Bronchial epithelial cell (primary cell): ENCODE measurements at regions not wholly inside any gene's neighbourhood (a gene's known extent, or its start where the extent isn't known, plus 50 kb on each side); places are given as distances from the start of the nearest gene placed in this dataset.
A peak's percentile ranks its signal among the peaks of the same experiment; 100 is the strongest.

ENCODE experiments used
- DNase-seq: peaks from one replicate; pipeline ENCODE4 v3.0.0-alpha.2; 2010; ENCODE audit warnings: low read depth
- FAIRE-seq: peaks from 2 replicates; lab custom pipeline; 2011; peaks lifted over from hg19 to GRCh38; lab: Jason Lieb, UNC
- H3K27me3 ChIP-seq: 2 replicates; pipeline ENCODE4 v1.5.1; 2011; ENCODE audit warnings: low read length; ENCODE audit not compliant: control insufficient read depth, insufficient read depth
- H3K36me3 ChIP-seq: 2 replicates; pipeline ENCODE4 v1.5.1; 2011; ENCODE audit warnings: low read length; ENCODE audit not compliant: control insufficient read depth, insufficient read depth
- H3K4me3 ChIP-seq: 2 replicates; pipeline ENCODE4 v1.5.1; 2011; ENCODE audit warnings: mild to moderate bottlenecking, low read depth, low read length, control low read depth
- CTCF ChIP-seq: IDR thresholded peaks from 2 replicates; pipeline ENCODE4 v1.5.1; 2011; ENCODE audit warnings: mild to moderate bottlenecking, moderate library complexity, low read length, control low read depth, inconsistent platforms; ENCODE audit not compliant: insufficient read depth, severe bottlenecking

DNA sequence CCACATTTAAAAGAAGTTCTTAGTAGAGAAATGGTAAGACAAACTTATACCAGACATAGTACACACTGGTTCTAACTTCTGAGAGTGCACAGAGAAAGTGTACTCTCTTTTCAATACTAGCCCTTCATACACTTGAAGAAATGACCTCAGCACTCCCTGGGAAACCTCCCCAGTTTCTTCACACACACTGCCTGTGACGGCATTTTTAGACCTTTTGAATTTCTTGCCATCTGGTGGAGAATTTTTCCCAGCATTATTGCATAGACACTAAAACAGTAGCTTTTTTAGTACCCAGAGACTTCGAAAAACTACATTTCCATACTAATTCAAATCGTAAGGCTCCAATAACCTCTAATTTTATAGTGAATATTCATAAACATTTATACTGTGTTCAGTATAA lies 341.6 kb upstream of the MAOA start:
- no peak for TF ChIP-seq CTCF
- no peak for DNase-seq
- FAIRE-seq: no peak

GRCh38 chrX:43315622-43316021 lies 340.5 kb upstream of the MAOA start:
- peak; percentile 21 for DNase-seq
- Histone ChIP-seq H3K4me3 (no peak overlapping the region), H3K36me3 (no peaks in the 10 kb centered on the region), H3K27me3 (no peaks in the 10 kb centered on the region)
- no peak for FAIRE-seq
- TF ChIP-seq CTCF: no peak

More for the DNA sequence above, 341.6 kb upstream of the MAOA start:
- H3K27me3 ChIP-seq: no peaks in the 10 kb centered on the region
- H3K36me3 ChIP-seq: no peaks in the 10 kb centered on the region
- no peak overlapping the region for H3K4me3 ChIP-seq

DNA sequence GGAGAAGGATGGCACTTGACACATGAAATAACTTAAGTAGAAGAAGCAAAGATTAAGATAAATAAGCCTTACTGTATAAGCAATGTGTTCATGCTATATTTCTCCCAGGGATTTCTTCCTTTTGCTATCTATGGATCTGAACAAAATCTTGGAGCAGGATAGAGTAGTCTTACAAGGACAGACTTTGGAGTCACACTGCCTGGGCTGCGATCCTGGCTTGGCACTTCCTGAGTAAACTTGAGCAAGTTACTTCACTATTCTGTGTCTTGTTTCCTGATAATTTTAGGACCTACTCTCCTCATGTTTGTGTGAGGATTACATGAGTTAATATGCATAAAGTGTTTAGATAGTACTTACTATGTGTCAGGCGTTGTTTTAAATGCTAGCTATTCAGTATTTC lies 340.0 kb upstream of the MAOA start:
- FAIRE-seq: no peak
- DNase-seq: no peak
- no peak for TF ChIP-seq CTCF
- Histone ChIP-seq H3K4me3 (no peak overlapping the region), H3K36me3 (no peaks in the 10 kb centered on the region), H3K27me3 (no peaks in the 10 kb centered on the region)

DNA sequence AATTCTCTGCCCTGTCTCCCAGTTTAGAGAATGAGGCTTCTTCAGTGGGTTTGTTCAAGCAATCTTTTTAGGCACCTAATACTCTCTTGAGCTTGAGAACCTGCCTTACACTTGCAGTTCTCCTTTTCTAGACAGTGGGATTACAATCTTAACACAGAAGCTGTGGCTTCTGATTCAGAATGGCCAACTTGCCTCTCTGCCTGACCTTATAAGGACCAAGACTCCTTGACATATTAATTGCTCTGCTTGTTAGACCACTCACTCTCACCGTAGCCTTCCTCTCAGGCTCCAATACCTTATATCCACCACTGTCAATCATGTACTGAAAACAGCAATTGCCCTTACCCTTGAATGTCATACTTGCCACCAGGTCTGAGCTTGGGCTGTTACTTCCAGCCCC lies 338.7 kb upstream of the MAOA start:
- no peaks in the 10 kb centered on the region for H3K36me3 ChIP-seq
- H3K4me3 ChIP-seq: no peak overlapping the region
- TF ChIP-seq CTCF: no peak
- FAIRE-seq (no peak), DNase-seq (no peak)
- no peaks in the 10 kb centered on the region for H3K27me3 ChIP-seq

GRCh38 chrX:43328358-43328946 lies 327.6 kb upstream of the MAOA start:
- no peak for TF ChIP-seq CTCF
- Histone ChIP-seq H3K36me3 (no peaks in the 10 kb centered on the region), H3K4me3 (no peak overlapping the region), H3K27me3 (no peaks in the 10 kb centered on the region)
- no peak for DNase-seq
- no peak for FAIRE-seq

- Histone ChIP-seq H3K36me3 (no peaks in the 10 kb centered on the region), H3K4me3 (no peak overlapping the region), H3K27me3 (no peaks in the 10 kb centered on the region)
- peak; percentile 18 for DNase-seq
- FAIRE-seq: no peak
- TF ChIP-seq CTCF: peak; percentile 11
Observed at GRCh38 chrX:43333543-43333942, 322.6 kb upstream of the MAOA start.
